ENCODE measurements at regions not wholly inside any gene's neighbourhood (a gene's known extent, or its start where the extent isn't known, plus 50 kb on each side); places are given as distances from the start of the nearest gene placed in this dataset.

DNA sequence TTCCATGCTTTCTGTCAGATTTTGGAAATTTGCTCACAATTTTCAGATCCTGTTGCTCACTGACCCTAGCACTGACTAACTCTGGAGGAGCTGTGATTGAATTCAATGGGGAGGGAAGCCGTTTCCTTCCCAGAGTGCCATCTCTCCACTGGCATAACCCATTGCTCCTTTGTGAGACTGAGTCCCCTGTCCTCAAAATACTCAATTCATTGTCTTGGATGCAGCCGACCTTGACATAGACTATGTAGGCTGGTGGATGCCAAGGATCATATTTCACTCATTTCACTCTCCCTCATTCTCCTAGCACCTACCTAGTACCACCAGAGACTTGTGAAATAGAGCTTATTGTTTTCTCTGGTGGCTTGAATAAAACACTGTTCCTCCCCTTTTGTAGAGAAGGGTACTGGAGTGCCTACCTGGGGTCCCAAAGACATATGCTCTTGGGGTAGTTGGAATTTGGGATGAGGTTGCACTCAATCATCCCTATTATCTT lies 511.3 kb upstream of the ZMIZ1 start:
- TF ChIP-seq, protein P1, sequence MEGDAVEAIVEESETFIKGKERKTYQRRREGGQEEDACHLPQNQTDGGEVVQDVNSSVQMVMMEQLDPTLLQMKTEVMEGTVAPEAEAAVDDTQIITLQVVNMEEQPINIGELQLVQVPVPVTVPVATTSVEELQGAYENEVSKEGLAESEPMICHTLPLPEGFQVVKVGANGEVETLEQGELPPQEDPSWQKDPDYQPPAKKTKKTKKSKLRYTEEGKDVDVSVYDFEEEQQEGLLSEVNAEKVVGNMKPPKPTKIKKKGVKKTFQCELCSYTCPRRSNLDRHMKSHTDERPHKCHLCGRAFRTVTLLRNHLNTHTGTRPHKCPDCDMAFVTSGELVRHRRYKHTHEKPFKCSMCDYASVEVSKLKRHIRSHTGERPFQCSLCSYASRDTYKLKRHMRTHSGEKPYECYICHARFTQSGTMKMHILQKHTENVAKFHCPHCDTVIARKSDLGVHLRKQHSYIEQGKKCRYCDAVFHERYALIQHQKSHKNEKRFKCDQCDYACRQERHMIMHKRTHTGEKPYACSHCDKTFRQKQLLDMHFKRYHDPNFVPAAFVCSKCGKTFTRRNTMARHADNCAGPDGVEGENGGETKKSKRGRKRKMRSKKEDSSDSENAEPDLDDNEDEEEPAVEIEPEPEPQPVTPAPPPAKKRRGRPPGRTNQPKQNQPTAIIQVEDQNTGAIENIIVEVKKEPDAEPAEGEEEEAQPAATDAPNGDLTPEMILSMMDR (IDR thresholded peaks at IDR 0.05), result no peak
- no peak for TF ChIP-seq POLR2A (IDR thresholded peaks at IDR 0.05)

Measured in testis (tissue), 2 donors.